ENCODE measurements at regions not wholly inside any gene's neighbourhood (a gene's known extent, or its start where the extent isn't known, plus 50 kb on each side); places are given as distances from the start of the nearest gene placed in this dataset.
"Not testable (repeated sequence)": the region's sequence is repeated elsewhere in the genome, so short reads cannot be mapped to it uniquely, and the experiment has no call there.

DNA sequence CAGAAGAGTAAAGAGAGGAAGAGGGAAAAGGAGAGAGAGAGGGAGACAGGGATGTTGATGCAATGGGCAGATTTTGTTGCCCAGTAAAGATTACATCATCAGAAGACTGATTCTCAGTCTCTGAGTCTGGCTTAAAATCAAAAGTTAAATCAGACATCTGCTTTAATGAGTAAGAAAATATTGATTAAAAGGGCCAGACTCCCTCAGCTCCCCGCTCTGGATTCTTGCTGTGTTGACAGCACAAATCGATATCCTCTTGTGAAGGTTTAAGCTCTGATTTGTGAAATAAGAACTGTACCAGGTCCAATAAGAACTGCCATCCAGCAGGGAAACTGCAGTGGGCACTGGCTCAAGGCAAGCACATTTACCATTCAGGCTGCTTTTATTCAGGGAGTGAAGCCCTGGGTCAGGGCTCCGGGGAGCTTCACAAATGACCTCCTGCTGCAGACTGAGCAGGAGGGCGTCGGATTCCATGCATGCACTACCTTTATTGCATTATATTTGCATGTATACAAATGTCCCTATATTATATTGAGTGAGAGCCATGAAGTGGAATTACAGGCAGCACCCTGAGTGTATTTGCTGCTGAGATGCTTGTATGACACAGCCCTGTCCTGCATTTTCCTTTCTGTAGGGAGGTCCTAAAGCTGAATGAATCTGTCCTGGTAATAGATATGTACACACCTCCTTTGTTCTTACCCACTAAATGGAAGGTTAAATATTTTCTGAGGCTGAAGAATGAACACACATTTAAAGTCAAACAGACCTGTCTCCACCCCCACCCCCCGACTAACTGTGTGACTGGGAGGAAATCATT is 401.5 kb downstream of the REEP3 start:
- ATAC-seq = no peak

DNA sequence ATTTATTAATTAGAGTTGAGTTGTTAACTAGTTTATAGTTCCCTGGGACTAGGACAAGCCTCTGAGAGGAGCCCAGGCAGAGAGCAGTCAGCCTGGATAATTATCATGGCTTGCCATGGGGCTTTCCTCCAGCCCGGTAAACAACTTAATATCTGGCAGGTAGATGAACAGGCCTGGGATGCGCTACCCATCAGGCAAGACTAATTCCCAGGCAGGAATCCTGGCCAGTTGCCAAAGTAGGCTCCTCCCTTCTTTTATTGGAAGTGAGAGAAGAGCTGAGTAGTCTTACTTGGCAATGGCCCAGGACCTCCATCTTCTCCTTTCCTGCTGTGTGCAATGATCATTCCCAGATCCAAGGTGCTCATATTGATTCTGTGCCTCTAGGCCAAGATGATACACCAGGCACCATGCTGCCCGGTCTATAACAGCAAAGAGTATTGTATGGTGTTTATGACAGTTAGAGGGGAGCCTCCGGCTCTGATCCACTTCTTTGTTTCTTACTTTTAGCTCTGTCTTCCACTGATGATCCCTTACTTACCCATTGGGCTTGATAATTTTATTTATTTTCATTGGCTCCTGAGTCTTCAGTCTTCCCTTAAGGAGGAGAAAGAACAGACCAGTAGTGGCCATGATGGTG is 408.7 kb downstream of the REEP3 start:
- ATAC-seq = no peak

DNA sequence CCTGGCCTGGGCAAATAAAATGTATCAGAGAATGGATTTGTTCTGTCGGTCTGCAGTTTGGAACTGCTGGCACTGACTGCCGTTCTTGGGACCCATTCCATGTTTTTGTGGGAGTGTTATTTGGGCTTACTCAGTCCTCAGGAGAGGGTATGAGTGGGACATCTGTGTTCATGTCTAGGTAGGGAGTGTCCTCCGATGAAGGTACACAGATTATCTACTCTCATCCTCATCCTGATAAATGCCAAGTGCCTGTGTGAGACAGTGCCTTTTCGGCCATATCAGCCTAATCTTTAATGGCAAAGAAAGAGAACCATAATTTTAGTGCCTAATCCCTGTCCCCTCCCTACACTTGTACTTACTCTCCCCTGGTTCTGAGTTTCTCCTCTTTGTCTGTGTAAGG is 409.4 kb downstream of the REEP3 start:
- no peak for ATAC-seq

DNA sequence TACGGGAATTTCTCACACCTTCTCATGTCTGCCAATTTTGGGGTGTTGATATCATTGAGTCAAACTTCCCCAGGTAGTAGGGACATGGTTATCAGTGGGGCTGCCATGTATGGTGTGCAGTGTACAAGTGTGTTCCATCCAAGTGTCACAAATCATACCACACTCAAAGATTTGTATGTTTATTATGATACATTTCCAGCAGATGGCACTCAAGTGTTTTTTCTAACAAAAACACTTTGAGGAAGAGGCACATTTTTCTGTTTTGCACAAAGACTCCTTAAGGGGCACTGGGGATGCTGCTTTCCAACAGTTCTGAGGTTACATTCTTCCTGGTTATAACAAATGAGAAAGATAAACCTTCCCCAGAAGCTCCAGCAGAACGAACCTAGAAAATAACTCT is 414.5 kb downstream of the REEP3 start:
- no peak for ATAC-seq

DNA sequence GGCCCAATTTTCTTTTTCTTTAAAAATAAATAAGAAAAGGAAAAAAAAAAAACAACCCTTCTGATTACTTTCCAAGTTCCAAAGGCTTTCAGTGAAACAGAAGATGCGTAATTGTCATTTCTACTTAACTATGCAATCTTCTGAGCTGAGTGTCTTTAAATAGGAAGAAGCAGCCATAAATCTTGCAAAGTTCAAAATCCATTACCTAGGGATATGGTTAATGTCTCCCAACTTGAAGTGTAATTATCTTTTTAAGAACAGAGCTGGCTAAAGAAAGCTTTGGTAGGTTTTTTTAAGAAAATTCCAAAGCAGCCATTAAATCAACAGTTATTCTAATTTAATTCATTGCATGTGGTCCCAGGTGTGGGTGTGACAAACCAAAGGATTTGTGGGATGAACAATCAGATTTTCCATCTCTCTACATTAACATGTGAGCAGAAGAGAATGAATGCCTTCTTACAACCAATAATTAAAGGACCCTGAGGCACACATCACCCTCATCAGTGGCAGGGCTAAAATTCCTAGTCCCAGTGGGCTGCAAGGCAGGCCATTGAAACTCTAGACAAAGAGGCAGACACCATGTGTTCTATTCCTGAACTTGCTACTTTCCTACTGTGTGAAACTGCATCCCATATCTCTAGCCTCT is 419.2 kb downstream of the REEP3 start:
- ATAC-seq = no peak

DNA sequence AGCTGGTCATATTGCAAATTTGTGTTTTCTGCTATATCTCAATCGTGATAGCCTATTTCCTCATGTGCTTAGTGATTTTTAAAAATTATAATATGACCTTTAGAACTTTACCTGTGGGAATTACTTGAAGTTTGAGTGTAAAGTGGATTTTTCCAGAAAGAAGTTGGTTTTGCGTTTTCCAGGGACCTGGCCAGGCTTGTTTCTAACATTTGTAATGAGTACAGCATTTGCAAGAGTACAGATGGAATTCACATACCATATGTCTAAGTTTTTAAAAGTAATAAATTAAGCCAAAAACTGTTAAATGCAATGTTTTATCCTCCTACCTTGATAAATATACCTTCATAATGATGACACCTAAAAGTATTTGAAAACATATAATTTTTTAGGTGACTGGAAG is 443.2 kb downstream of the REEP3 start:
- no peak for ATAC-seq

DNA sequence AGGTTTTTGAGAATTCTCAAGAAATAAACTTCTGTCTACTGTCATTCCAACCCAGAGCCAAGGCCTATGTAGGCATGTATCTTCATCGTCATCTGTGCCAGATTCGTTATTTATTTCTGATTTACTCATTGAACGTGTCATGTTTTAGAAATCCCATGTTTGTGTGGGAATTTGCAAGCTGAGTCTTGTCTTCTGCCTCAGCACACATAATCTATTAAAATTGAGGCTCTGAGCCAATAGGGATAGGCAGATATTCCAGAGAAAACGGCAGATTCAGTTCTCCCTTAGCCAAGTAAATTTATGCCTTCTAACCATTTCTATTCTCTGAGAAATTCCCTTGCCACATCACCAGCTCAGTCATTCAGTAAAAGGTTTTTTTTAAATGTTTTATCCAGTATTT is 444.6 kb downstream of the REEP3 start:
- ATAC-seq = no peak

DNA sequence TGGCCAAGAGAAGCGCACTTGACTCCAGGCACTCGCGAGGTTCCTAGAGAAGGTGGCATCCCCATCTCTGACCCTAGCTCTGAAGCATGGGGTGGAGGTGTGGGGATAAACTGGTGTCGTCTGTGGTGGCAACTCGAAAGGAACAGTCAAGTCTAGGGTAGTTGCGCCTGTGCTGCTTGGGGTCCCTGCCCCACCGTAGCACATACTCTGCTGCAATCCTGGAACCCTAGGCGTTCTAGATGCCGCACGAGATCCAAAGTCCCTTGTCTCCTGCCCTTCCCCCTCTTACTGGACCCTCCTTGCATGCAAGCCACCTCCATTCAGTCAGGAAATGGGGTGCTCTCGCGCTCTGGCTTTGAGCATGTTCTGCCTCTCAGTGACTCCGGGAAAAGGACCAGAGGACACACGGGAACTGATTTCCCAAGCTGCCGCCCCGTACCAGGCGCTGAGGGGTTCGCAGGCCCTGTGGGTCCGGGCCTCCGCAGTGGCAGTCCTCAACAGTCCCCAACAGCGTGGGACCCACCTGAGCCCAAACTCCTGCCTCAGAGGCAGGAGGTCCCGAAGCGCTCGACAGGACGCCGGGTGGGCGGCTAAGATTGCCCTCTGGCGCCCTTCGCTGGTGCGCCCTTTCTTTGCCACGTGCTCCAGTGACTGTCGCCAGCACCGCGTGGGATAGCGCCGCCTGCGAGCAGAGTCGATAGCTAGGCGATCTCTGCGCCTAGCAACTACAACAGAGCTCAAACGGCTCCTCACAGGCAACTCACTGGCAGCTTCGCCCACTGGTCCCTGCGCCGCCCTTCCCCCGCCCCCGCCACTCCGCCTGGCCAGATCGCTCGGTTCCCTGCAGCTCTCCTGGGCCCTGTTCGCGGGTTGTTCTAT is 452.0 kb downstream of the REEP3 start:
- no peak for ATAC-seq

DNA sequence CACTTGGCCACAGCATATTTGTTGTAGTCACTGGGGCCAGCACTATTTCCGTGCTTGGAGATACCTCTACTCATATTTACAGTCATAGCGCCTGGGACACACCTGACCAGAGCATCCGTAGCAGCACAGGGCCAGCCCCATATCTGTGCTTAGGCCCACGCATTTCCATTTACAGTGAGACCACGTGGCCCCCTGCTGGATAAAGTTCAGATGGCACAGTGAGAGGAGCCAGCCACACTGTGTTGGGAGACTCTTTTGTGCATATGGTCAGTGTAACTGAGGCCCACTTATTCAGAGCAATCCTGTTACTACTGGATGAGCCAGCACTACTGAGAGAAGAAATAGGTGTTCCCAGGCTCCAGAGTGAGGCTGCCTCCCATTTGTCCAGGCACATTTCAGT is 455.3 kb downstream of the REEP3 start:
- ATAC-seq = peak; percentile 59

DNA sequence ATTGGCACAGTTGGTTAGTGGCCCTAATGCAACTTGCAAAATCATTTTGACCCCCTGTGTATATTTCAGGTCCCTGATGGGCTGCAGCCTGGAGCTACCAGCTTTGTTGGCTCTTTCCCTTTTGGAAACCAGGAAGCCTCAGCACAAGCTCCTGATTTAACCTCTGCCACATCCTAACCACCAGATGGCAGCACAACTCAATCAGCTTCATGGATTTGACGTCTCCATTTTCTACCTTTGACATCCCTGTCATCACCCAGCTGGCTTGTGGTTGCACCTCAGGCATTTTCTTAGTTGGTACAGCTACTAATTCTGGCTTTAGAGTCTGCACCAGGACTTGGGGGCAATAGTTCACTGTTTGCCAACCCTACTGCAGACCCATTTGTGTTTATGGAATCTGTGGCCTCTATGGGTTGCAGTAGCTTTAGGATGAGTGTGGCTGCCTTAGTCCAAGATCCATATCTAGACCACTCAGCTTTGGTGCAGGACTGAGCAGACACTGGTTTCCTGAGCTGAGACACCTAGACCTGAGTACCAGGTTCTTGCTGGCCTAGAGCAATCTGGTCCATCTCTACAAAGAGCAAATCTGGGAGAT is 456.2 kb downstream of the REEP3 start:
- ATAC-seq = peak; percentile 52

DNA sequence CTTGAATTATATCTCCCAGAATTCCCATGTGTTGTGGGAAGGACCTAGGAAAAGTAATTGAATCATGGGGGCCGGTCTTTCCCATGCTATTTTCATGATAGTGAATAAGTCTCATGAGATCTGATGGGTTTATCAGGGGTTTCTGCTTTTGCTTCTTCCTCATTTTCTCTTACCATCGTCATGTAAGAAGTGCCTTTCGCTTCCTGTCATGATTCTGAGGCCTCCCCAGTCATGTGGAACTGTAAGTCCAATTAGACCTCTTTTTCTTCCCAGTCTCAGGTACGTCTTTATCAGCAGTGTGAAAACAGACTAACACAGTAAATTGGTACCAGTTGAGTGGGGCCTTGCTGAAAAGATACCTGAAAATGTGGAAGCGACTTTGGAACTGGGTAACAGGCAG is 459.7 kb downstream of the REEP3 start:
- not testable (repeated sequence) for ATAC-seq

DNA sequence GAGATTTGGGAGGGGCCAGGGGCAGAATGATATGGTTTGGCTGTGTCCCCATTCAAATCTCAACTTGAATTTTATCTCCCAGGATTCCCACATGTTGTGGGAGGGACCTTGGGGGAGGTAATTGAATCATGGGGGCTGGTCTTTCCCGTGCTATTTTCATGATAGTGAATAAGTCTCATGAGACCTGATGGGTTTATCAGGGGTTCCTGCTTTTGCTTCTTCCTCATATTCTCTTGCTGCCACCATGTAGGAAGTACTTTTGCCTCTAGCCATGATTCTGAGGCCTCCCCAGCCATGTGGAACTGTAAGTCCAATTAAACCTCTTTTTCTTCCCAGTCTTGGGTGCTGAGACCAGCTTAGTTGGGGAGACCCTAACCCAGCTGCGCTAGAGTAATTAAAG is 462.9 kb downstream of the REEP3 start:
- not testable (repeated sequence) for ATAC-seq

DNA sequence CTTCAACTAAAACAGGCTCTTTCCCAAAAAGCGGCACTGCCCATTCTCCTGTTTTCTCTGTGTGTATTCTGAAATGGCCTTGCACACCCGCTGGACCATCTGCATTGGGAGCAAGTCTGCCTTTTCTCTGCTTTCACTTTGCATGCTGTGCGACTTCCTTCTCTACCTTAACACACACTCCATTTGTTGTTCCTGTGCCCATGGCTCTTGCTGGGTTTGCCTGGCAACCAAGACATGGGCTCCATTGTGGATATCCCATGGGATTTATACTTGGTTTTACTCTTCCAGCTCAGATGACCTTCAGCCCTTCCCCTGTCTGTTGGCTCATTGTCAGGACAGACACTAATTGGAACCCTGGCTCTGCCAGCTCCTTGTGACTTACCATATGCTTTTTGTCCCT is 465.3 kb downstream of the REEP3 start:
- ATAC-seq = no peak

DNA sequence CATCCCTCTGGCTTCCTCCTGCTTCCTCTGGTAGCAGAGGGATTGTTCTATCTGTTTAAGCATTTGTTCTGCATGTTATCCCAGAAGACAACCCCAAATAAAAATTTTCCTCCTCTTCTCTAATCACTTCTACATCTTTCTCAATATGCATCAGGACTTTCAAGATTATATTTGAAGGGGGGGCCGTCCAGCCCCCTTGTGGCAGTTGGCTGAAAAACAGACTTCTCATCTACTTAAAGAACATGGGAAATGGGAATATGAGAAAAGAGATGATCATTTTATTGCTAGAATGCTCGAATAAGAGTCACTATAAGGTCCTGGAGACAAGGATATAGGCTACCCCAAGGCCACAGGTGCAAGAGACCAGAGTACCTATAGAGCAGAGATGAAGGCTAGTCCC is 466.0 kb downstream of the REEP3 start:
- ATAC-seq = no peak

DNA sequence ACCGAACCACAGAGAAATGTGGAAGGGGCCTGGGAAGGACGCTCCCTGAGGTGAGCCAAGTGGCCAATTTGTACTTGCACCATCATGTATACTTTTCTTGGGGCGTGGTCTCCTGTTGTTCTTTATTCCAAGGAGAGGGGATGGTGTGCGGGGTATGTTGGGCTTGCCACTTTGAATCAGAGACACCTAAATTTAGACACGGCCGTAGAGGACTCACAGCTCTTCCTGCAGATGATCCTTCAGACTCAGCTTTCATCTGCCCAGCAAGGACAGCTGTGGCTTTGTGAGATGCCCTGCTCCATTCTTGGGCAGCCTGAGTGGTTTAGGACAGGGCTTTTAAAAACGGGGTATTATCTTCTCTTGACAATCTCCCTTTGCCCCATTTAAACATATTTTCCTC is 473.2 kb downstream of the REEP3 start:
- no peak for ATAC-seq

DNA sequence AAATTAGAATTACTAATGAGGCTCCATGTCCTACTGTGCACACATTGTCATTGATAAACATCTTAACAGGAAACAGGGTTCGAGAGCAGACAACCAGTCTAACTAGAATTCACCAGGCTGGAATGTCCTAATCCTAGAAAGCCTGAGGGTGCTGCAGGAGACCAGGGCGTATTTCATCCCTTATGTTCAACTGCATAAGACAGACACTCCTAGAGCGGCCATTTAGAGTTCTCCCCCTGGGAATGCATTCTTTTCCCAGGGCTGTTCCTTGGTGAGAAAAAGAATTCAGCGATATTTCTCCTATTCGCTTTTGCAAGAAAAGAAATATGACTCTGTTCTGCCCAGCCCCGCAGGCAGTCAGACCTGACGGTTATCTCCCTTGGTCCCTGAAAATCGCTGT is 486.0 kb downstream of the REEP3 start:
- no peak for ATAC-seq

DNA sequence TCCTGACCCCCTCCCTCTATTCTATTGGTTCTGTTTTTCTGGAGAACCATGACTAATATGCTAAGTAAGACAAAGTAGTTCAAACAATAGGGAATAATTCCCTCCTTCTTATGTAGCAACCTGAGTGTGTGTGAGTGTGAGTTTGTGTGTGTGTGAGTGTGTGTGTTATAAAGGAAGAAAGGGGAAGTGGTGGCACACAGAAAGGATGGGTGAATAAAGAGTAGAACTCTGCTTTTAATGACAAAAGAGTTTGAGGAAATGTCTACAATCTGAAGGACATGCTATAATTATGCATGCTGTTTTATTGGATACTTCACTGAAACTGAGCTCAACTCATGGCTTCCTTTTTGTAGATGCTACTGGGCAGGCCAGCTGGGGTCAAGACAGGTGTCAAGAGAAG is 489.5 kb downstream of the REEP3 start:
- no peak for ATAC-seq

DNA sequence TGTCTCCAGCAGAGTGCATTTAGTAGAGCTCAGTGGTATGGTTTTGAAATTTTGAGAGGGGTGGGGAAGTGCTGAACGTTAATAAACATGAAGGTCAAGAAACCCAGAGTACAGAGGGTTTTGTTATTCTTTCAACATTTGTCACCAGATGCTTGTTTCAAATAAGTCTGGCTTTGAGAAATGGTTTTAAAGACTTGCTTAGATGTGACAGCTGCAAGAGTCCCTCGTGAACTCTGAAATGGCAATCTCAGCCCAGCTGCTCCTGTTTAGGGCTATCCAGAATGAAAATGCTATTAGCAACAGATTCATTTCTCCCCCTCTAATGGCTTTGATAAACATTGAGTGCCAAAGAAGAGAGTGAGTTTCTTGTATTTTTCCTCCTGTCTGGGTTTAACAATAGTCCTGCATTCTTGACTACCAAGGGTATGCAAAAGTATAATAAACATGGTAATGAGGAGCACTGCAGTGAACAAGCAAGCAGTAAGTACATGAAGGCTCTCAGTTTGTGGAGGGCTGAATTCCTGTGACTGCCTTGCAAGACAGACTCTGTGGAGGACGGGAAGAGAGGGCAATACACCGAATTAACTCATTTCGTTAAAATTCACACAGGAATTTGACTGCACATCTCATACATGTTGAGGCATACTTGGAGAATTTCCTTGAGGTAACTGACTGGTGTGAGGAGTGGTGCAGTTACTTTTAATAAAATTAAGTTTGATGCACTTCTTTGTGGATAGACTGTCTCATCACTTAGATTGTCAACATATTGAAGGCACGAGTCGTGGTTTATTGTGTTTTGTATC is 490.9 kb downstream of the REEP3 start:
- no peak for ATAC-seq

DNA sequence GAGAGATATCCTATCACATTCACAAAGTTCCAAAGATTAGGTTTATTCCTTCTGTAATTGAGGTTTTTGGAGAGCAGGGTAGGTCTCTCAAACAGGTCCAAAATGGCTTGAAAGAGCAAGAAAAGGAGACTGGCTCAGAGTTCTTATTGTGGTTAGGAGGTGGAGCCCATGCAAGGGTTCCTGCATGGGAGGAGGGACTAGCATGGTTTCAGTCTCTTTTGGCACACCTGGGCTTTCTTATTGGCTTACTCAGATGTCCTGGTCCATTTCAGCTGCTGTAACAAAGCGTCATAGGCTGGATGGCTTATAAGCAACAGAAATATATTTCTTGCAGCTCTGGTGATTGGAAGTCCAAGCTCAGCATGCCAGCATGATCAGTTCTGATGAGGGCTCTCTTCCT is 493.1 kb downstream of the REEP3 start:
- no peak for ATAC-seq

DNA sequence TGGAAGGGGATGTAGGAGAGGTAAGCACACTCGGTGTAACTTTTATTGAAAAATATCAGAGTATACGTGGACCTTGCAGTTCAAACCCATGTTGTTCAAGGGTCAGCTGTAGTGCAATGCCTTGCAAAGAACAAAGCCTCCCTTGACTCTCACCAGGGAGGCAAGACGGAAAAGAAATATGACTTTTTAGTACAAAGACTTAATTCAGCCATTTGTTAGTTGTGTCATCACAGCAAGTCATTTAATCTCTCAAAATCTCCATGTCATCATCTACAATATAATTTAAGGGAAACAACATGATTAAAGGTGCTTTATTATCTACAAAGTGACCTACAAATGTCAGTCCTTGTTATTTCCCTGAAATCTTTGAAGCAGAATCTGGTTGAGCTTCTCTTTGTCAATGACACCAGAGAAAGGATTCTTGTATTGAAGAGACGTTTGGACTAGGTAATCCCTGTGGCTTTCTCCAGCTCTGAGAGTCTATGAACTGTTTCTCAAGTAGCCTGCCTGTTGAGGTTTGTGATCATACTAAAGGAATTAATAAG is 502.8 kb downstream of the REEP3 start:
- ATAC-seq = no peak

DNA sequence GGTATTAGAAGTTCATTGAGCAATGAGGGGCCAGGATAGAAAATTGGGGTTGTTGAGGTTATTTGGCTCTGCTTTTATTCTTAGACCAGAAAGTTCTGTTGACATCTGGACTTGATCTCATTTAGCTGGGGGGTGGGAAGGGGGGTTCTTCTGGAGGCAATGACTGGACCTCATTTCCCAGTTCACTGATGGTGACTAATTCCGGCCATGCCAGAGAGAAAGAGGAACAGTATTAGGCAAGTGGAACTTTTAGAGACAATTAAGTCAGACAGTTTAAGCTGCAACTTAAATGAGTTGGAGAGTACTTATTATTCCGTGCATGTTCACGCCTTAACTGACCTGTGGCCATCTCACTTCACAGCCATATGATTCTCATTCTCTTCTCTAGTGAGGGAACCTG is 512.5 kb downstream of the REEP3 start:
- ATAC-seq = no peak
